Mesodermal cell (in vitro differentiated cells): ENCODE measurements at regions not wholly inside any gene's neighbourhood (a gene's known extent, or its start where the extent isn't known, plus 50 kb on each side); places are given as distances from the start of the nearest gene placed in this dataset.

Experiments
- H3K27ac ChIP-seq: 2 replicates; pipeline ENCODE4 v1.7.0; 2013; ENCODE audit warnings: mild to moderate bottlenecking, low read depth, low read length, moderate library complexity; ENCODE audit not compliant: severe bottlenecking
- H3K36me3 ChIP-seq: 2 replicates; pipeline ENCODE4 v1.7.1; 2013; ENCODE audit warnings: mild to moderate bottlenecking, low read length, moderate library complexity; ENCODE audit not compliant: control insufficient read depth, insufficient read depth
- H3K4me1 ChIP-seq: one replicate; pipeline ENCODE4 v1.7.1; 2013; ENCODE audit warnings: mild to moderate bottlenecking, low read length; ENCODE audit not compliant: insufficient read depth, control insufficient read depth, poor library complexity, severe bottlenecking
- H3K4me3 ChIP-seq: 2 replicates; pipeline ENCODE4 v1.7.0; 2013; ENCODE audit warnings: low read length, control low read depth, mild to moderate bottlenecking; ENCODE audit not compliant: insufficient read depth, poor library complexity, severe bottlenecking; ENCODE audit errors: extremely low read depth
- H3K9me3 ChIP-seq: 2 replicates; pipeline ENCODE4 v1.7.1; 2013; ENCODE audit warnings: mild to moderate bottlenecking, low read length, moderate library complexity; ENCODE audit not compliant: control insufficient read depth
- WGBS, 2 experiments: methylation state at CpG; one replicate each; pipeline ENCODE4 v1.1.5; 2013; ENCODE audit warnings: missing lambda C conversion rate in 2 of 2; ENCODE audit not compliant: insufficient coverage in 2 of 2; 5-methylcytosine and 5-hydroxymethylcytosine counted together

GRCh38 chr5:28788954-28789353, 1750.6 kb upstream of the CDH9 start:
- Histone ChIP-seq H3K9me3 (no peaks in the 10 kb centered on the region), H3K27ac (no peak overlapping the region), H3K4me1 (no peaks in the 10 kb centered on the region), H3K4me3 (no peak overlapping the region), H3K36me3 (no peaks in the 10 kb centered on the region)

DNA sequence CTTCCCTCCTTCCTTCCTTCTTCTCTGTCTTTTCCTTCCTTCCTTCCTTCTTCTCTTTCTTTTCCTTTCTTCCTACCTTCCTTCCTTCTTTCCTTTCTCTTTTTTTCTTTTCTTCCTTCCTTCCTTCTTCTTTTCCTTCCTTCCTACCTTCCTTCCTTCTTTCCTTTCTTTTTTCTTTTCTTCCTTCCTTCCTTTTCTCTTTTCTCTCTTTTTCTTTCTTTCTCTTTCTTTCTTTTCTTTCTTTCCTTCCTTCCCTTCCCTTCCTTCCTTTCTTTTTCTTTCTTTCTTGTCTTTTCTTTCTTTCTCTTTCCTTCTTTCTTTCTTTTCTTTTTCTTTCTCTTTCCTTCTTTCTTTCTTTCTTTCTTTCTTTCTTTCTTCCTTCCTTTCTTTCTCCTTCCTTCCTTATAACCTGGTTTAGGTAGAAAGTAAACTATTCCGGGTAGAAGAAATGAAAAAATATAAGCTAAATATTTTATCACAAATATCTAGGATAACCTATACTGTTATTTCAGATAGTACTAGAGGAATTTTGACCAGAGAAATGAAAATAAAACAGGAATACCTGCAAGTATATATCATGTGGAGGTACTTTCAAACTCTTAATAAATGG, 1741.8 kb upstream of the CDH9 start:
- Histone ChIP-seq H3K36me3 (no peaks in the 10 kb centered on the region), H3K27ac (no peak overlapping the region), H3K9me3 (no peaks in the 10 kb centered on the region), H3K4me1 (no peaks in the 10 kb centered on the region), H3K4me3 (no peak overlapping the region)
- WGBS, 2 experiments = no CpG with 5 or more reads among the region's 1 CpG

DNA sequence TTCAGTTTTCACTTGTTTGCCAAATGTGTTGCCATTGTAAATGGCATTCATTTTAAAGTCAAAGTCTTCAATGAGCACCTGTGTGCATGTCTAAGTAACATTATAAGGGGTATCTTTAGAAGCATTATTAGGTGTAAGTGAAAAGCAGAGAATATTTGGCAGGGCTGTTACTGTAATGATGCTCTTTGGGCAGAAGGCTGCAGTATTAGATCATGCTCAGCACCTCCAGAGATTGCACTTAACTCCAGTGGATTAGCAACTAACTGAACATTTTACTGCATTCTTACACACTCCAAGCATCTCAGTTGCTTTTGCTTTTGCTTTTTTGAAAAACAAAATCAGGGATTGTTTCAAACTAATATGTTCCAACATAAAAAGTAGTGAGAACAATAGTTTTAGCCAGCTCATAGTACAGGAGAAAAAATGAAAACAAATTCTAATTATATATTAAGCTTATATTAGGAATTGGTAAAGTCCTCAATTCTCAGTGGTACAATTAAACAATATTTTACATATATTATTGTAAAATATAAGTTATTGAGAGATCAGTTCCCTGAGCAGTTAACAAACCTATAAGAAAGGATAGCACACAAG, 1740.9 kb upstream of the CDH9 start:
- H3K36me3 ChIP-seq = no peaks in the 10 kb centered on the region
- no peaks in the 10 kb centered on the region for H3K4me1 ChIP-seq
- H3K9me3 ChIP-seq = no peaks in the 10 kb centered on the region
- H3K27ac ChIP-seq = no peak overlapping the region
- no peak overlapping the region for H3K4me3 ChIP-seq

DNA sequence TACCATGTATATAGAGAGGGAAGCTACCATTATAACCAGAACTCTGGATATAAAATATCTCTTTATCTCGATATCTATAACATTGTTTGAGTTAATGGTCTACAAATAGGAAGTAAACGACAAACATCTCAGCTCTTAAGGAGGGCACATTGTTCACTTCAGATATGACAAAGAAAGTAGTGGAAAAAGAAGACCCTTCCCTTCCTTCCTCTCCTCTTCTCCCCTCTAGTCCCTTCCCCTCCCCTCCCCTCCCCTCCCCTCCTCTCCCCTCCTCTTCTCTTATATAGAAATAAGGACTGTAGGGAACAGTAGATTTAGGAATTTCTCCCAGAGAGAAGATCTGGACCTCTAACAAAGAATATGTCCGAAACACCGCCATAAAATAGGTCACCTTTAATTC, 1731.9 kb upstream of the CDH9 start:
- H3K27ac ChIP-seq = no peak overlapping the region
- H3K36me3 ChIP-seq = no peaks in the 10 kb centered on the region
- no peaks in the 10 kb centered on the region for H3K4me1 ChIP-seq
- H3K4me3 ChIP-seq = no peak overlapping the region
- H3K9me3 ChIP-seq = no peaks in the 10 kb centered on the region
- 94 to 100% methylated on average over 2 of the region's 4 CpGs for WGBS, 2 experiments

GRCh38 chr5:28766565-28767158, 1728.3 kb upstream of the CDH9 start:
- H3K4me1 ChIP-seq = no peaks in the 10 kb centered on the region

DNA sequence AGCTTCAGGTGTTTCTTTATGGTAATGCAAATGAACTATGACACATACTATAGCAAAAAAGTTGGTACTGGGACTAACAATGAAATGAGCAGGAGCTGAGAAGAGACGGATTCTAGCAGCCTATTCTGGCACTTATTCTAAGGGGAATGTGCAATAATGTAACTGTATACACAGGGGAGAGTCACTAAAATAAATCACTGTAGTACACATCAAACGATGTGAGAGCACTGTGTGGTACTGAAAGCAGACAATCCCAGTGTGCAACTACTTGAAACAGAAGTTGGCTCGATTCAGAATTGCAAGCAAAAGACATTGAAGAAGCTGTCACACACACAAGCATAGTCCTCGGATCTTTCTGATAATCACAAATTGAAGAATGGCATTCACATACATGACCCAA, 1713.0 kb upstream of the CDH9 start:
- Histone ChIP-seq H3K4me3 (no peak overlapping the region), H3K27ac (no peak overlapping the region), H3K4me1 (no peaks in the 10 kb centered on the region), H3K9me3 (no peaks in the 10 kb centered on the region), H3K36me3 (no peaks in the 10 kb centered on the region)
- 75% methylated on average over 1 to 2 of the region's 4 CpGs for WGBS, 2 experiments

More at GRCh38 chr5:28766565-28767158, 1728.3 kb upstream of the CDH9 start:
- Histone ChIP-seq H3K36me3 (no peaks in the 10 kb centered on the region), H3K9me3 (no peaks in the 10 kb centered on the region), H3K27ac (no peak overlapping the region), H3K4me3 (no peak overlapping the region)
- no CpG with 5 or more reads among the region's 2 CpGs for WGBS, 2 experiments

DNA sequence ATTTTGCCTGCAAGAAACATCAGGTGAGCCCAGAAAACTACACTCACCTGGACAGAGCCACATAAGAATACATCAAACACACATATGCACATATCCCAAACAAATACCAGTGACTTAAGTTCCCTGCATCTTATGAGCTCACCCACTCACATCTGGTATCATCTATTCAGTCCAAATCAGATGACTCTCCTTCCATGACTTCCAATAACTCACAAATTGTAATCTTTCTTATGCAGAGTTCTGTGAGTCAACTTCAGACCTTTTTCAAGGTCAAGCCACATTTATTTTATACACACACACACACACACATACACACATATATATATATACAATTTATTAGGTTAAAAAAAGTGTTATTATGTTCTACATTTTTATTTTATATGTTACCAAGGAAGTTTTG, 1711.9 kb upstream of the CDH9 start:
- Histone ChIP-seq H3K4me3 (no peak overlapping the region), H3K27ac (no peak overlapping the region), H3K36me3 (no peaks in the 10 kb centered on the region), H3K9me3 (no peaks in the 10 kb centered on the region), H3K4me1 (no peaks in the 10 kb centered on the region)

DNA sequence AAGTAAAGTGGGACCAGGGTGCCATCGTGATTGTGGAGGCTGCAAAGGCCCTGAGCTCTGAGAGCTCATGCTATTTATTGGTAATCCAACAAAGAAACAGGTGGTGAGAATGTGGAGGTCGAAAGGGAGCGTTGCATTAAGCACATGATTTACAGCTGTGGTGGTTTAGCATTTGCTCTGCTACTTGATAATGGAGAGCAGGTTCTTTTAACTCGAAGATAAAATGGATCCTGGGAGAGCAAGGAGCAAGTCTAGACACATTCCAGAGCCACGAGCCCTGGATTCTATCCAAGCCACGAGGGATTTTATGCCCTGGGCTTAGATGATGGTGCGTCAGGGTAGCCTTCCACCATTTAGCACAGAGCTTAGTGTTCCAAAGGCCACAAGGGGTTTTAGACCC, 1710.1 kb upstream of the CDH9 start:
- 83 to 94% methylated on average over 4 to 7 of the region's 7 CpGs for WGBS, 2 experiments
- H3K27ac ChIP-seq = no peak overlapping the region

DNA sequence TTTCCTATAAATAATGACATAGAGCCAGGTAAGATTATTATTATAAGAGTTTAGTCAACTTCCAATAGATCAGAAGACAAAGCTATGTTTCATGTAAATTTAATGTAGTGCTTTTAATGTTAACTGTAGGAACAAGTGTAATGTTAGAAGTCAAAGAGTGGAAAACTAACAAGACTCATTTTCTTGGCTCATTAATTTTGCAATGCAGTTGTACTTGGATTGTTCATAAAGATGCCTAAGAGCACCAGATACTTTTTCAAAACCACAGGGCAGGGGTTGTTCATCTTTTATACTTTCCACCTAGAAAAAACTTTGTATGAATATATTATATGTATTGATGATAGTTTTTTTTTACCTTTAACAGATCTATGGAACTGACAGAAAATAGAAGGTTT, 1705.3 kb upstream of the CDH9 start:
- Histone ChIP-seq H3K27ac (no peak overlapping the region), H3K4me1 (no peaks in the 10 kb centered on the region), H3K4me3 (no peak overlapping the region), H3K9me3 (no peaks in the 10 kb centered on the region), H3K36me3 (no peaks in the 10 kb centered on the region)

More for the DNA sequence above, 1710.1 kb upstream of the CDH9 start:
- H3K36me3 ChIP-seq = no peaks in the 10 kb centered on the region
- no peak overlapping the region for H3K4me3 ChIP-seq
- no peaks in the 10 kb centered on the region for H3K9me3 ChIP-seq
- no peaks in the 10 kb centered on the region for H3K4me1 ChIP-seq

DNA sequence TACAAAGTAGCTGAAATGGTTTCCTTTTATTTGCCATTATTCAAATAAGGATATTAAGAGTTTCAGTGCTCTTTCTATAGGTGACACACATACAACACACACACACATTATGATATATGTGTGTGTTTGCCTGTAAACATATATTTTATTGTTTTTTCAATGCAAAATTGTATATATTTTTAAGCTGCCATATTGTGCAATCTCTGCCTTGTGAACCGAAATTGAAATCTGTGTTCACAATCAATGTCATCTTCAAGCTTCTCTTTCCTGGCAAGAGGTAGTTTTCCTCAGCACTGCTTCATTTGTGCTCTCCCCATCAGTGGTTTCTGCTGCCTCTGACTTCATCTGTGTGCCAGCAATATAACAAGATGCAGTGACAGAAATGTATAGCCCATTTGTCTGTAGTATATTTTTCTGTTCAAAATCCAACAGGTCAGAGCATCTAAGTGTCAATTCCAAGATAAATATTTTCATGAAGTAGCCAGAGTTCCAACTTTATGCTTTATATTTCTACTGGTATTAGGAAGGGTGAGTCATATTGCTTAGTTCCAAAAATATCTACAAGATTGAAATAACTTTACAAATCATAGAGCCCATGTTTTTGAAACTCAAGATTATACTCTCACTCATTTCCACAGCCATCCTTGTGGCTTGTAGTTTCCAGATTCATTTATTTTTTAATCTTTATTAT, 1704.8 kb upstream of the CDH9 start:
- Histone ChIP-seq H3K4me3 (no peak overlapping the region), H3K36me3 (no peaks in the 10 kb centered on the region), H3K27ac (no peak overlapping the region), H3K9me3 (no peaks in the 10 kb centered on the region), H3K4me1 (no peaks in the 10 kb centered on the region)
- 0% methylated on average over 1 of the region's 1 CpG; no CpG with 5 or more reads in 1 of the 2 experiments for WGBS, 2 experiments

GRCh38 chr5:28737682-28738081, 1699.3 kb upstream of the CDH9 start:
- H3K9me3 ChIP-seq = no peaks in the 10 kb centered on the region
- no peaks in the 10 kb centered on the region for H3K4me1 ChIP-seq
- no CpG with 5 or more reads among the region's 2 CpGs for WGBS, 2 experiments
- no peaks in the 10 kb centered on the region for H3K36me3 ChIP-seq
- H3K27ac ChIP-seq = no peak overlapping the region
- no peak overlapping the region for H3K4me3 ChIP-seq
